Stimulated activated CD8-positive, alpha-beta memory T cell treated with anti-CD3 and anti-CD28 coated beads, Interleukin-4, amount 100 ng/mL, for 1 hour (primary cell): ENCODE measurements at regions not wholly inside any gene's neighbourhood (a gene's known extent, or its start where the extent isn't known, plus 50 kb on each side); places are given as distances from the start of the nearest gene placed in this dataset.
"Not testable (repeated sequence)": the region's sequence is repeated elsewhere in the genome, so short reads cannot be mapped to it uniquely, and the experiment has no call there.

ENCODE experiments used
- DNase-seq, 2 donors: peaks; one replicate each; pipeline ENCODE4 v3.0.0-alpha.2; 2020; ENCODE audit warnings: low read depth in 2 of 2, low spot score in 1 of 2

GRCh38 chr5:124136609-124137008 is 609.8 kb downstream of the ZNF608 start:
- no peak for DNase-seq

DNA sequence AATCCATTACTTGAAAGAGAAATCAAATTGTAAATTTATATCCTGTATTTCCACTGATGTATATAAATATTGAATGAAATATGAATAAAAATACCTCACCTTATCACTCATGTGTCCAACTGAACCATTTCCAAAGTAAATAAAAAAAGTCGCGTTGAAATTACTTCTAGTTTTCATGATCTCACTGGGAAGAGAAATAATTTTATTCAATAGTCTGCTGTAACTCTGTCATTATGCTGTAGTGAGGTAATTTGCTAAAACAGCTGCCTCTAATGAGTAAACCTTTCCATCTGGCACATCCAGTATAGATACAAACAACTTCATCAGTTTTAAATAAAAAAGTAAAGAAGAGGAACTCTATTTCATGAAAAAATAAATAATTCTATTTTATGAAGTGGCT is 611.5 kb downstream of the ZNF608 start:
- no peak for DNase-seq

DNA sequence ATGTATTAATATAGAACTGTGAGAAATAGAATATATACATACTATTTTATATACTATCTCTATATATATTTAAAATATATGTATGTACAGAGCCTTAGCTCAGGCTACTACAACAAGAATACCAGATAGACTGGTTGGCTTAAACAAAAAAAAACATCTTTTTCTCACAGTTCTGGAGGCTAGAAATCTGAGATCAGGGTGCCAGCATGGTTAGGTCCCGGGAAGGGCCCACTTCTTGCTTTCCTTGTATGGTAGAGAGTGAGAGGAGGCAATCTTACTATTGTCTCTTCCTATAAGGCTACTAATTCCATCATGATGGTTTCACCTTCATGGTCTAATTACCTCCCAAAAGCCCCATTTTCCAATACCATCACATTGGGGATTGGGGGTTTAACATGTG is 613.0 kb downstream of the ZNF608 start:
- DNase-seq = no peak

DNA sequence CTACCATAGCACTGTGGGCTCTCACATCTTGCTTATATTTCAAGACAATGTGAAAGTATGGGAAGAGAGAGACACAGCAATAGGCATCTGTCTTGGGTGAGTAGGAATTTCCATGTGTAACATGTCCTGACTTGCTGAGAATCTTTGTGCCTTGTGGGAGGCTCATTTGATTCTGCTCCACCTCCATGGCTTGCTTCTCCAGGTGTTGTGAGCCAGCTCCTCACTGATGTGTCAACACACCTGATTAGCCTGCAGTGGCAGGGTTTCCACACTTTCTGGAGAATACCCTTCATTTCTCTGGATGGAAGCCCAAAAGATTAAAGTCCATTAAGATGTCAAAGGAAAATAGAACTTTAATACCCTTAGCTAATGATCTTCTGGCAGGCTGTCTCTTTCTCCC is 613.6 kb downstream of the ZNF608 start:
- no peak for DNase-seq

DNA sequence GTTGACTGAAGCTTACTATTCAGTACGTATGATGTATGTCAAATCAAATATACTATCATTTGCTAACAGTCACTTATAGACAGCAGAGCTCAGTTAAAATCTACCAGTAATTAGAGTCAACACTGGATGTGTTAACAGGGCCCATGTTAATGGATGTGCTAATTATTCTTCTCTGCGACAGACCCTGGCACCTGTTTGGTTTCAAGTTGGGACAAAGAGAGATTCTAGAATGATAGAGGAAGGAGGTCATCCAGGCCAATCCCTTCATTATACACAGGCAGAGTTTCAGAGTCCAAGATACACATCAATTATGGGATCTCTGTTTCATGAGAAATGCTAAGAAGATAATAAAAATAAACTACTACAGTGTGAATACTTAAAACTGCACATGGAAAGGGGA is 615.0 kb downstream of the ZNF608 start:
- DNase-seq = no peak

DNA sequence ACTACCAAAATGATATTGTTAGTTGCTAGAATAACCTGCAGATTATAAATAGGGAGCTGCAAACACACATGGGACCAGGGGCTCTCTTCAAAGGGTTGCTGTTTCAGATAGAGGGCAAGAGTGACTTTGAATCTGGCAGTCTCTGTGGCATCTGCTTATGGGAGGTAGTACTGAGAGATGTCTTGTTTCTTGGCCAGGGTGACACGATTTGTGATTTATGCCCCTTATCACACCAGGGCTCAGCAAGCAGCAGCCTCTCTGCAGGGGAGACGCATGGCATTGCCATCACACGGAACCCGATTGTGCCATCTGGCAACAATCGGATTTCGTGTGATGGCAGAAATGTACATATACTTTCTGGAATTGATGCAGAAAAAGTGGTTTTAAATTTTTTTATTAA is 615.6 kb downstream of the ZNF608 start:
- no peak for DNase-seq

DNA sequence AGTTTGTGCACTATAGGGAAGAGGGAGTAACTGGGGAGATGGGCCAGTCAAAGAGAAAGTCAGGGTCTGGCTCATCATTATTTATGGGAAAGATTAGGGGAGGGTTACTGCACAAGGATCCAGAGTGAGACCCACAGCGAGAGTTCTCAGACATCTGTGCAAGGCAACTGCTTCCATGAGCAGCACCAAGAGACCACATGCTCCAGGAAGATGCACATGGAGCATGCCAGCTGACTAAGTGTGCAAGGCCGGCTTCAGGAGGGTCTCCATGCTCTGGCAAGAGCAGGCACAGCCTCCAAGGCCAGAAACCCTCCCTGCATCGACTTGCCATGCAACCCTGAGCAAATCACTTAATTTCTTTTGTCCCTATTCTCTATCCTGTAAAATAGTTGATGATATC is 616.9 kb downstream of the CSNK1G3 start:
- no peak for DNase-seq

- no peak for DNase-seq
Observed at GRCh38 chr5:124126504-124127217, 614.7 kb downstream of the CSNK1G3 start.

GRCh38 chr5:124124711-124125229 is 612.8 kb downstream of the CSNK1G3 start:
- DNase-seq = no peak

DNA sequence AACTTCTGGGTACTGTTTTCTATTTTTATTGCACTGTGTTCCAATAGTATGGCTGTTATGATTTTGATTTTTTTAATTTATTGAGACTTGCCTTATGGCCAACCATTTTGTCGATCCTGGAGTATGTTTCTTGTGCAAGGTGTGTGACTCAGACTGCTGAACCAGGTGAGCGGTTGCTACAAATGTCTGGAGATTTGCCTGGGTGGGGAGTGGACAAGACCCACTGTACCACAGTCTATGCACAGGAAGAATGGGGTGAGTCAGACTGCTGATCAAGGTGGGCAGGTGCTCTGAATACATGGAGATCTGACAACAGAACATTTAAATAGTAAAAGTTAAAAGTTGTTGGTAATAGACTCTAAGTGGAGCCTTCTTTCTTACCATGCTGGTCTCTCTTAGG is 609.2 kb downstream of the CSNK1G3 start:
- no peak for DNase-seq

- DNase-seq = no peak
Observed at GRCh38 chr5:124114911-124115310, 602.9 kb downstream of the CSNK1G3 start.

- DNase-seq = no peak
Observed at GRCh38 chr5:124111886-124112285, 599.9 kb downstream of the CSNK1G3 start.

GRCh38 chr5:124110942-124111341 is 599.0 kb downstream of the CSNK1G3 start:
- no peak for DNase-seq

GRCh38 chr5:124105326-124105725 is 593.3 kb downstream of the CSNK1G3 start:
- no peak for DNase-seq

GRCh38 chr5:124104821-124105220 is 592.8 kb downstream of the CSNK1G3 start:
- DNase-seq = no peak

DNA sequence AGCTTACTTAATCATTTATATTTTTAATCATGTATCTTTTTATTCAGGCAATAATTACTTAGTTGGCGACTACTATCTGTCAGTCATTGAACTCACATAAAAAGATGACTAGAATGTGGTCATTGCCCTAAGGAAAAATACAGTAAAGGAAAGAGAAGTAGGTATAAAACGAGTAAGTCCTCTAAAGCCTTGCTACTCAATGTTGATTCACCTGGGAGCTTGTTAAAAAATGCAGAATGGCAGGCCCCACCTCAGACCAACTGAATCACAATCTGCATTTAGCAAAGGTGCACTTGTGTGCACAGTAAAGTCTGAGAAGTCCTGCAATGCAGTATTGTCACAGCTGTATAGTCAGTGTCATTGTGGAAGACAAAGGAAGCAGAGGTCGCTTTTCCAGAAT is 592.4 kb downstream of the CSNK1G3 start:
- no peak for DNase-seq

GRCh38 chr5:124103671-124104070 is 591.7 kb downstream of the CSNK1G3 start:
- no peak for DNase-seq

- not testable (repeated sequence) for DNase-seq
Observed at GRCh38 chr5:124103056-124103455, 591.1 kb downstream of the CSNK1G3 start.

GRCh38 chr5:124102486-124102885 is 590.5 kb downstream of the CSNK1G3 start:
- DNase-seq = no peak

GRCh38 chr5:124093658-124094057 is 581.7 kb downstream of the CSNK1G3 start:
- no peak for DNase-seq

GRCh38 chr5:124090115-124090514 is 578.1 kb downstream of the CSNK1G3 start:
- no peak for DNase-seq

DNA sequence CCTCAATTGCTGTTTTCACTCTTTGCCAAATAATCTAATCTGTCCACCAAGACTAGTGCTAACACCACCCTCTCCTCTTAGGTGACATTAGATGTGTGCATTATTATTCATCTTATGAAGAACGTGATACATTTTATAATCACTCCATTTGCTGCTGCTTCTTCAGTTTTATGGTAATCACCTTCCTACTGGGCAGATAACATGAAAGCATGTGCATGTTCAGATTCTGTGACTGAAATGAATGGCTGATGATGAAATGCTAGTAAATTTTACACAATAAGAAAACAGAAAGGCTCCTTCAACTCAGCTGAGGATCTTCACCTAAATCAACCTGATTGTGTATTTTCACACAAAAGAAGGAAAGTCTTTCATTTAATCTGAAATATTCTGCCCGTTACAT is 577.6 kb downstream of the CSNK1G3 start:
- no peak for DNase-seq
